ENCODE measurements at regions not wholly inside any gene's neighbourhood (a gene's known extent, or its start where the extent isn't known, plus 50 kb on each side); places are given as distances from the start of the nearest gene placed in this dataset.
A peak's percentile ranks its signal among the peaks of the same experiment; 100 is the strongest.

DNA sequence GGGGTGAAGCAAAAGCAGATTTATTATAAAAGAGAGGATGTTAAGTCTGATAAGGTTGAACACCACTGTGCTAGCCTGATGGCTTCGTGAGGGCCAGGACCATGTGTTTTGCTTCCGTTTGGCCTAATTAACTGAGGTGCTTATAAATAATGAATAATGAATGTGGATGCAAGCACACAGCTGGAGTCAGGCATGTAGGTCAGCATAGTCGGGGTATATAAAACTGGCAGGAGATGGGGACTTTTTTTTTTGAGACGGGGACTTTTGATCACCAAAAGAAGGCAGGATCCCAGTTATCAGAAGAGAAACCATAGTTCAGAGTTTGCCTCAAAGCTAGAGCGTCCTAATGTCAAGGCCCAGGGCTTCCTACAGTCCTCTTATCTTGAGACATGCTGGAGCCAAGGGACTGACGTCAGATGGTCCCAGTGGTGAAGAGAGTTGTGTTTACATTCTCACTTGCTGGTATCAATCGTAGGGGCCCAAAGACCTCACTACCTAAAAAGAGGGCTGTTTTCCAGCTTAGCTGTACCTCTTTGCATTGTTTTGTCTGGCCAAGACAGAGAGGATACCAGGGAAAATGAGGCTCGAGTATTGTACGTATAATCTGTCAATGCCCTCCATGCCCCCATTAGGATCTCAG lies 50.4 kb downstream of the RTL9 start:
- Histone ChIP-seq H3K4me3 (replicated peaks in 1 of 3) (no peak overlapping the region), H3K27me3 (no peaks in the 10 kb centered on the region), H3K27ac (no peak overlapping the region), H3K4me1 (no peaks in the 10 kb centered on the region), H3K36me3 (no peaks in the 10 kb centered on the region), H3K9me3 (no peaks in the 10 kb centered on the region)
- DNase-seq = no peak
- 73% methylated on average over 9 of the region's 9 CpGs for WGBS, 2 donors
- intact Hi-C loops (cut with DNase I) = no loop called here
- TF ChIP-seq, protein P1, sequence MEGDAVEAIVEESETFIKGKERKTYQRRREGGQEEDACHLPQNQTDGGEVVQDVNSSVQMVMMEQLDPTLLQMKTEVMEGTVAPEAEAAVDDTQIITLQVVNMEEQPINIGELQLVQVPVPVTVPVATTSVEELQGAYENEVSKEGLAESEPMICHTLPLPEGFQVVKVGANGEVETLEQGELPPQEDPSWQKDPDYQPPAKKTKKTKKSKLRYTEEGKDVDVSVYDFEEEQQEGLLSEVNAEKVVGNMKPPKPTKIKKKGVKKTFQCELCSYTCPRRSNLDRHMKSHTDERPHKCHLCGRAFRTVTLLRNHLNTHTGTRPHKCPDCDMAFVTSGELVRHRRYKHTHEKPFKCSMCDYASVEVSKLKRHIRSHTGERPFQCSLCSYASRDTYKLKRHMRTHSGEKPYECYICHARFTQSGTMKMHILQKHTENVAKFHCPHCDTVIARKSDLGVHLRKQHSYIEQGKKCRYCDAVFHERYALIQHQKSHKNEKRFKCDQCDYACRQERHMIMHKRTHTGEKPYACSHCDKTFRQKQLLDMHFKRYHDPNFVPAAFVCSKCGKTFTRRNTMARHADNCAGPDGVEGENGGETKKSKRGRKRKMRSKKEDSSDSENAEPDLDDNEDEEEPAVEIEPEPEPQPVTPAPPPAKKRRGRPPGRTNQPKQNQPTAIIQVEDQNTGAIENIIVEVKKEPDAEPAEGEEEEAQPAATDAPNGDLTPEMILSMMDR (IDR thresholded peaks at IDR 0.05) = no peak
- TF ChIP-seq POLR2A (IDR thresholded peaks at IDR 0.05) = no peak

DNA sequence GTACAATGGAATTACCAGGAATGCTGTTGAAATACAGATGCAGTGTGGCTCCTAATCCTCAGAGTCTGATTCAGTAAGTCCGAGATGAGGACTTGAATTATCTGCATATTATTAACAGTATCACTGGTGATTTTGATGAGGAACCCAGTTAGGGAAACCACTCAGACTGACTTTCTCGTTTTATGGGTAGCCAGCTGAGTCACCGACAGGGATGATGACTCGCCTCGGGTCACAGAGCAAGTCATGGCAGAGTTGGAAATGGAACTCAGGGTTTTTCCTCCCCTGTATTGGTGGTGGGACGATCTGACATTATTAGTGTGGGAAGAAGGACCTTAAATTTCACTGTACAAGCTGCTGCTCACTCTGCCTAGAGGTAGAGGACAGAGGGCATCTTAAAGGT lies 51.3 kb downstream of the RTL9 start:
- no peak for DNase-seq
- intact Hi-C loops (cut with DNase I) = loop anchor here (10.0 kb wide), 1 partner anchor 495 kb away; no protein-coding TSS in a partner anchor
- Histone ChIP-seq H3K4me3 (replicated peaks in 1 of 3) (no peak overlapping the region), H3K27ac (no peak overlapping the region), H3K27me3 (no peaks in the 10 kb centered on the region), H3K36me3 (no peaks in the 10 kb centered on the region), H3K4me1 (no peaks in the 10 kb centered on the region), H3K9me3 (no peaks in the 10 kb centered on the region)
- WGBS, 2 donors = 80 to 86% methylated on average over 1 to 6 of the region's 6 CpGs
- no peak for TF ChIP-seq POLR2A (IDR thresholded peaks at IDR 0.05)
- TF ChIP-seq, protein P1 (IDR thresholded peaks at IDR 0.05) = no peak

DNA sequence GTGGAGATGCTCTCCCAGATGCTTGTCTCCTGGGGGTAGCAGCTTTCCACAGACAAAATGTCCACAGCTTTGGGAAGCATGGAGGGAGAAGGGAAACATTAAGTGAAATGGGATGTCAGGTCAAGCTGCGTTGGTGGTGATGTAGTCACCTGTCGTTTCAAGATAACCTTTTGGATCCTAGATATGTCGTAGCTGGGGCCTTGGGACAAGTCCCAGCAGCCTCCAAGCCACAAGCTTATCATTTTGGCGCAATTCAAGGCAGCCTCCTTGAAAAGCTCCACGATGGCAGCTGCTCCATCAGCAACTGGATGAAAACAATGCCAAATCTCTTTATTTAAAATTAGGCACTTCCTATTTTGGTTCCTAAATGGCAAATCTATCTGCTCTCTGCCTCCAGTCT lies 52.0 kb downstream of the RTL9 start:
- no peak for DNase-seq
- WGBS, 2 donors = 78% methylated on average over 5 of the region's 5 CpGs
- Histone ChIP-seq H3K4me1 (no peaks in the 10 kb centered on the region), H3K36me3 (no peaks in the 10 kb centered on the region), H3K9me3 (no peaks in the 10 kb centered on the region), H3K27me3 (no peaks in the 10 kb centered on the region), H3K27ac (no peak overlapping the region), H3K4me3 (replicated peaks in 1 of 3) (no peak overlapping the region)
- intact Hi-C loops (cut with DNase I) = loop anchor here (10.0 kb wide), 1 partner anchor 496 kb away; no protein-coding TSS in a partner anchor
- no peak for TF ChIP-seq POLR2A (IDR thresholded peaks at IDR 0.05)
- TF ChIP-seq, protein P1 (IDR thresholded peaks at IDR 0.05) = no peak

DNA sequence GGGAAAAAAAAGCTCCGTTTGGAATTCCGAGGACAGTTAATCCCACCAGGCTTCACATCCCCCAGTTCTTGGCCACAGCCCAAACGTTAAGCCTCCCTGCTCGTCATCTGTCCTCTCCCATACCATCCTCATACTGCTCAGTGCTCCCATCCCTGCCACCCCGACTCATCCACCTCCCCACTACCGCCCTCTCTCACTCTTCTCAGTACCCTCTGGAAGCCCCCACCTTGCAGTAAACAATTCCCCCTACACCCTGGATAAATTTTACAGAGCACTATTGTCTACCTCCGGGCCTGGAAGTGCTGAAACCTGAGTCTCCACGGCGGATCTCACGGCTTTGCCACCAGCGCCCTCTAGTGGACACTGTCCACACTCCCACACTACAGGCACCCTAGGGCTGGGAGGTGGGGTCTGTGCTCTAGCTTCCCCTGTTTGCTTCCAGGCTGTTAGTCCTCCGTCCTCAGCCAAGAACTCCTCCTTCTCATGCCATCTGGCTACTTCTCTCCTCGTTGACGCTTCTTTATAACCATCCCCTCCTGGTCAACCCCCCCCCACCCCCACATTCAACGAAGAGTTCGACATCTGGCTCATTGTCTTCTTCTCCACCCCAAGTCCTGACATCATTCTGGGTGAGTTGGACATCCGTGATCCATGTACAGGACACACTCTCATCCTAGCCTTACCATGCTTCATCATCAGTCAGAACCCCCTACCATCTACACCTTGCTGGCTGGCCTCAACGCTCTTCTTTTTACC lies 54.5 kb downstream of the RTL9 start:
- H3K36me3 ChIP-seq = no peaks in the 10 kb centered on the region
- H3K27me3 ChIP-seq = no peaks in the 10 kb centered on the region
- intact Hi-C loops (cut with DNase I) = loop anchor here (2.0 to 10.0 kb wide), 2 partner anchors 254 to 498 kb away; no protein-coding TSS in a partner anchor
- H3K27ac ChIP-seq = no peak overlapping the region
- no peak overlapping the region for H3K4me3 ChIP-seq (replicated peaks in 1 of 3)
- TF ChIP-seq, protein P1 (IDR thresholded peaks at IDR 0.05) = peak; percentile 58 to 80 (median 67)
- no peak for TF ChIP-seq POLR2A (IDR thresholded peaks at IDR 0.05)
- peak; percentile 61 to 73 for DNase-seq
- H3K9me3 ChIP-seq = no peaks in the 10 kb centered on the region
- 19 to 22% methylated on average over 17 to 18 of the region's 18 CpGs for WGBS, 2 donors
- H3K4me1 ChIP-seq = peaks cover 0 to 3% of the 10 kb centered on the region in 2 donors

DNA sequence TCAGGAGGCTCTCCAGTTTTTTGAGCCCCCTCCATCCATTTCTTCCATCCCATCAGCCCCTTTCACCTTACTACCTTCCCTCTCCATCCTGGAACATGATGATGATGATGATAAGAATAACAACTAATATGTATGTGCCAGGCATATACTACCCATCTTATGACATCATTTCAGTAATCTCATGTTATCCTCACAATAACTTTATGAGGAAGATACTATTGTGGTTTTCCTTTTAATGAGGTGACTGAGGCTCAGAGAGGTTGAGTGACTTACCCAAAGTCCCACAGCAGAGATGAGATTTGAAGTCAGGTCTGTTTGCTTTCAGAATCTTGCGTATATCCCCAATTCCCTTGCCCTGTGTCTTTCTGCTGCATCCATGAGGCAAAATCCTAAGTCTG lies 55.1 kb downstream of the RTL9 start:
- Histone ChIP-seq H3K9me3 (no peaks in the 10 kb centered on the region), H3K27me3 (no peaks in the 10 kb centered on the region), H3K27ac (no peak overlapping the region), H3K4me3 (replicated peaks in 1 of 3) (no peak overlapping the region), H3K4me1 (peaks cover 0 to 3% of the 10 kb centered on the region in 2 donors), H3K36me3 (no peaks in the 10 kb centered on the region)
- WGBS, 2 donors = 86 to 92% methylated on average over 1 of the region's 1 CpG
- TF ChIP-seq POLR2A (IDR thresholded peaks at IDR 0.05) = no peak
- TF ChIP-seq, protein P1 (IDR thresholded peaks at IDR 0.05) = no peak
- no peak for DNase-seq
- intact Hi-C loops (cut with DNase I) = loop anchor here (2.0 to 10.0 kb wide), 2 partner anchors 255 to 499 kb away; no protein-coding TSS in a partner anchor
